CD4-positive, alpha-beta T cell treated with Interferon alpha-2 for 1 hour (primary cell): ENCODE measurements at regions not wholly inside any gene's neighbourhood (a gene's known extent, or its start where the extent isn't known, plus 50 kb on each side); places are given as distances from the start of the nearest gene placed in this dataset.

Experiments used
- DNase-seq, 2 donors: peaks; one replicate each; pipeline ENCODE4 v3.0.0-alpha.2; 2020 to 2022

DNA sequence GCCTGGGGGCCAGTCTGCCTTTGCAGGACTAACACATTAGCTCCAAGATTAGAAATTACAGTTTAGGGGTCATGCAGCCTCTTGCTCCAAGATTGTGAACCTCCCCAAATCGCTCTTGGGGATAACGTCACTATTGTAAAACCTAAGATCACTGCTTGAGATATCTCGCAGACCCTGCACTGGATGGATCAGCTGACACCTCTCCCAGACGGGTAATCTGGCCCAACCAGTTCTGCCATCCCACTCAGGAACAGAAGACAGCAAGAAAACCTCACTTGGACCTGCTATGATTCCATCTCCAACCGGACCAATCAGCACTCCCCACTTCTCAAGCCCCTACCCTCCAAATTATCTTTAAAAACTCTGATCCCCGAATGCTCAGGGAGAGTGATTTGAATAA lies 431.2 kb downstream of the GPM6A start:
- DNase-seq, result no peak

DNA sequence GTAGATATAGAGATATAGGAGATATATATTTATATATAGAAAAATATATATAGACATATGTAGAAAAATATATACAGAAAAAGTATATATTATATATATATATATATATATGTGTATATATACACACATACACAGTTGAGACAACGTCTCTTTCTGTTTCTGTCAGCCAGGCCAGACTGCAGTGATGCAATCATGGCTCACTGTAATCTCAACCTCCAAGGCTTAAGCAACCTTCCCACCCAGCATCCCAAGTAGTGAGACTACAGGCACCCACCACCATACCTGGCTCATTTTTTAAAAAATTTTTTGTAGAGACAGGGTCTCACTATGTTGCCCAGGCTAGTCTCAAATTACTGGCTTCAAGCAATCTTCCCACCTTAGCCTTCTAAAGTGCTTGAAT lies 426.3 kb downstream of the GPM6A start:
- DNase-seq, result no peak

DNA sequence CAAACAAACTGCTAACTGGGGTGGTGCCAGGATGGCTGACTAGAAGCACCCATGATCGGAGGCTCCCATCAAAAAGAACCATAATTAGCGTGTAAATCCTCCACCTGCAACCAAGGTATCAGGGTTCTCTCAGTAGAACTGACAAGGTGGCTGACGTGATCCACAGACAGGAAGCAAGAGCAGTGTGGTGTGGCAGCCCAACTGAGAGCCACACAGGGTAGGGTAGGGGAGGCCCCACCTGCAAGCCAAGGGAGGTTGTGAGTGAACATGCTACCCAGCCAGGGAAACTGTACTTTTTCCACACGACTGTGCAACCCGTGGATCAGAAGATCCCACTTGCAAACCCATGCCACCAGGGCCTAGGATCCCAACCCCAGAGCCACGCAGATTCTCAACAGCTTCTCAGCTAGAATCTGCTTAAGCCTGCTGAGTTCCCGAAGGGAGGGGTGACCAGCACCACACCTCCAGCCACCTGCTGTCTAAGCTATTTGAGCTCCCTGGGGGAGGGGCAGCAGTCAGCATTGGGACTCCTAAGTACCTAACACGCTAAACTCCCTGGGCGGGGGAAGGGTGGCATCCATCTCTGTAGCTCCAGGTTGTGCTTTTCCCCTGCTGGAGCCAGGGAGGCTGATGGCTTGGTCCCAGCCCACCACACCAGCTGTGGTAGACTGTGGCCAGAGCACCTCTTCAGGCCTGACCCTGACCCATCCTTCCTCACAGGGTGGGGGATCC lies 425.1 kb downstream of the GPM6A start:
- no peak for DNase-seq

DNA sequence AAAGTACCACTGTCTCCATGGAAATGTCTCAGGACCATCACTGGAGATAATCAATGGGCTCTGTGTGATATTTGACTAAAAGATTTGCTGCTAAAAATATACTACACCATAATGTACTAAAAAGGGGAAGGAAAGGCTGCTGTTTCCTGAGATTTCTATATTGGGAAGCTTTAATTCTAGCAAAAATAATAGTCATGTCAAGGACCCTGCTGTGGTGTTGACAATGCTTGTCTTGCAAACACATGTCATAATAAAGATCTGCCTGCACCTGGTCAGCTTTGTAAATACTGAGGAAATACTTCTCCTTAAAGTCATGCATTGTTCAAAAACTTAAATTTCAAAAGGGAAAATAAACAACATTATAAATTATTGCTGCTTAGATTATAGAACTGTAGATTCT lies 417.9 kb downstream of the GPM6A start:
- no peak for DNase-seq

DNA sequence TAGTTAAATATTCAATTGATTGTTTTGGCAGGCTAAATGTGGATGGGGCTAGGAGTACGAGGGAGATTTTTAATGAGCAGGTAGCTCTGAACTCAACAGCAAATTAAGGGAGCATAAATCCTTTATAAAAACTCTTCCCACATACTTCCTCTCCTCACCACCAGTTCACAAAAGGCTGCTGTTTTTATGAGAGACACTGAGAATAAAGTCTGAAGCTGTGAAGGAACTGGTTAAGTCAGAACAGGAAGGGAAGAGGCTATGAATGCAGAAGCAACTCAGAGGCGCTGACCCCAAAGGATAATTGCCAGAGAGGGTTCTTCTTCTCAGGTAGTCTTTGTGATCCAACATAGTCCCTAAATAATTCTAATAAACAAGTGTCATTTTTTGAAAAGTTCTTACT lies 406.1 kb downstream of the GPM6A start:
- no peak for DNase-seq

DNA sequence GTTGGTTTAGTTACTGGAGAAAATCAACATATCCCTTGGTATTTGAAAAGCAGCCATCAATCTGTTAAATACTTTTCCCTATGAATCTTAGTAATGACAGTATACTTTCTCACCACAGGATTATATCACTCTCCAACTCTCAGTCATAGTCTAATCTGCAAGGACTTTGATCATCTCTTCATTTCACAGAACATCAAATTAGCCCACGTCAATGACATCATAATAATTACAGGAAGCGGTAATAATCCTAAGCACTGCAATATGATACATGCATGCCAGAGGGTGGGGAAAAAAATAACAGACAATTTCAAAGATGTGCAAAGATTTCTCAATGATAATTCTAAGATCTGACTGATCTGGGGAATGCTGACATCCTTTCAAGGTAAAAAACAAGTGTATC lies 404.1 kb downstream of the GPM6A start:
- DNase-seq, result no peak

DNA sequence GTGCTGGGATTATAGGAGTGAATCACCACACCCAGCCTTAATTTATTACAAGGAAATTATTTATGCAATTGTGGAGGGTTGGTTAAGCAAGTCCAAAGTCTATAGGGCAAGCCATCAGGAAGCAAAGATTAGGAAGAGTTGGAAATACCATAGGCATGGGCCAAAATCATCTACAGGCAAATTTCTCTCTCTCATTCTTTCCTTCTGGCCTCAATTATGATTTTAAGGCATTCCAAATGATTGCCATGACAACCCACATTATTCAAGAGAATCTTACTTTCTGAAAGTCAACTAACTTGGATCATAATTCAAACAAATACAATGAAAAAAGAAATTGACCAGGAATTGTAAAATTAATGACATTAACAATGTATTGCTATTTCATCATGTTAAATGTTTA lies 400.8 kb downstream of the GPM6A start:
- no peak for DNase-seq

DNA sequence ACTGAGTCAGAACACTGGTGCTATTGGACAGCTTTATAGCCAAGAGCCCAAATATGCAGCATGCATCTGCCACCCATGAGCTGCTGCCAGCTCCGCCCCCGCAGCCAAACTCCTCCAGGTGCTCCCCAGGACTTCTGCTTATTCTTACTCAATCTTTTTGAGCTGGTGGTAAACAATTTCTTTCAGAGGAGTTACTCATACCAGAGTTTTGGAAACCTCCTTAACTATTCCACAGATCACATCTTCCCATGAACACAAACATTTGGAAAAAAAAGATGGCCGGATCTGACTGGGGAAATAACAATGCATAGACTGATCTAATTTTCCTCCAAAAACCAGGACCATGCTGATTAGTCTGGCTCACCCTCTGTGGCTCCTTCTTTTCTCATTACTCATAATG lies 399.9 kb downstream of the GPM6A start:
- no peak for DNase-seq

DNA sequence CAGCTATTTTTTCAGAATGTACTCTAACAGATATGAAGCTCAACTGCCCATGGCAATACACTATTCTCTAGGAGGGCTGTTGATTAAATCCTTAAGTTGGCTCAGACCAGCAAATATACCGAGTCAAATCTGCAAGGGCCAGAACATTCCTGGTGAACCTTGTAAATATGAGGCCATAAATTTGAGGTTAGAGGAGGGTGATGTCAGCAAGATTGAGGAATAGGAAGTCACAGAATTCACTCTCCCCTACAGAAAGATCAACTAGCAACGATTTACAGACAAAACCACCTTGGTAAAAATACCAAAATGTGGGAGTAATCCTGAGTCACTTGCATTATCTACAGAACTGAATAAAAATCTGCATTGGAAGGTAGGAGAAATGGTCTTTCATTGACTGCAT lies 399.3 kb downstream of the GPM6A start:
- DNase-seq, result no peak

DNA sequence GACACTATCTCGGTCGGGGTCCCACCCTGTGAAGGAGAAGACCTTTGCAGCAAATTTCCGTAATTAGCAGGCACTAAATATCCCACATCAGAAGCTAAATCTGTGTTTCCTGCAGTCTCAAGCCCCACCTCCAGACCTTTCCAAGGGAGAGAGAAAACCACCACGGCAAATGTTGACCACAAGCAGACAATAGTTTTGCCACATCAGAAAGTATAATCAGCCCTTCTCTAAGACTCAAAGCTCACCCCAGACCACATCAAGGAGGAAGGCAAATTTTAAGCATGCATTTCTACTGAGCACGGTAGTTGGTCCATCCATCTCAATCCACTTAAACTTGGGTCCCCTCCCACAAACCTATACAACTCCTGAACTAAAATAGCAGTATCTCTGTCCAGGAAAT lies 398.5 kb downstream of the GPM6A start:
- DNase-seq, result no peak

DNA sequence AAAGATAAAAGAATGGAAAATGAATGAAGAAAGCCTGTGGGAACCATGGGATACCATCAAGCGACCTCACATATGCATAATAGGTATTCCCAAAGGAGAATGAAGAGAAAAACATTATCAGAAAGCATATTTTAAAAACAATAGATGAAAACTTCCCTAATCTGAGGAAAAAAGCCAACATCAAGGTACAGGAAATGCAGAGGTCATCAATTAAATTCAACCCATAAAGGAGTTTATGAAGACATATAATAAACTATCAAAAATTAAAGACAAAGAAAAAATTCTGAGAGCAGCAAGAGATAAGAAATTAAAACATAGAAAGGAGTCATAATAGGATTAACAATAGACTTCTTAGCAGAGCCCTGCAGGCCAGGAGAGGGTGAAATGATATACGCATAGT lies 397.5 kb downstream of the GPM6A start:
- no peak for DNase-seq

DNA sequence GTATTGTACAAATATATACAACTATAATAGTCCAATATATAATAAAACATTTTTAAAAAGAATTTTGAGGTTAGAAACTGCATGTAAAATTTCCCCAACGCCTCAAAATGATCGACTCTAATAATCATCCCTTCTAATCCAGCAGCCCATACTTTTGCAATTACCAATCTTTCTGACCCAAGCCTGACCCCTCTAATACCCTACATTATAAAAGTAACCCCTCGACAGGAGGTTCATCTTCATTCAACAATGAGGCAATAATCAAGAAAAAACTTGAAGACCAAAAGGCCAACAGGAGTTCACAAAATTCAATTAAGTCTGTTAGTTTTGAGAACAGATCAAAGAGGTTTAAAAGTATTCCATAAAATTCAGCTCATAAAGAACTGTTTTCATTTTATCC lies 393.5 kb downstream of the GPM6A start:
- no peak for DNase-seq

DNA sequence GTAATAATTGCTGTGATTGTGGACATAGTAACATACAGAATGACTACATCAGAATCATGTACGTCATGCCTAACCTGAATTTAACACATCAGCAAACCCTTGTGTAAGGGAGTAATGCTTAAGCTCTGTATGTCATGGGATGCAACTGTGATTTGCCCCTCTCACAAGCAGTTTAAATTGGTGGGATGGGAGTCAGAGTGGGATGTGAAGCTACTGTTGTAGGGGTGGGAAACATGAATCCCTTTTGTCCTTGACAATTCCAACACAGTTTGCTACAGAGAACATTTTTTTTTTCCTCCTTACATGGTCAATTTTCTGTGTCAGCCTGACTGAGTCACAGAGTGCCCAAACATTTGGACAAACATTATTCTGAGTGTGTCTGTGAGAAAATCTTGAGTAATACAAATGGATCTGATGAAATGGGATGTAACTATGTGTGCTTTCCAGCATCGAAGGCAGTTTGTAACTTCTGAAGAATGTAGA lies 392.8 kb downstream of the GPM6A start:
- no peak for DNase-seq

DNA sequence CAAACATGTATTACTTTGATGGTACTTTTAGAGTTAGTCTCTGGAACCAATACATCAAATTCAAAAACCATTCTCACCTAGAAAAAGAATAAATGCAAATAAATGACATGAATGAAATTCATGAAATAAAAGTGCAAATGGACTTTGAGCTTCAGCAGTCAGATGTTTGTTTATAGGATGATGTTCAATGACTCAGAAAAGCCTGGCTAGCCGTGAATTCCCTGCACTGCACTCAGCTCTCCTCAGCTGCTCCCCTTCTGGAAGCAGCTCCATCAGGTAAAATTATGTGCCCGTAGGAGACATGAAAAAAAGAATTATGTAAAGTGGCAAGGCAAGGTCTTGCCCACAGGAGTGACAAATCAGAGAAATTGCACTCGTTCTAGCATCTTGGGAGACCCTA lies 390.6 kb downstream of the GPM6A start:
- no peak for DNase-seq

DNA sequence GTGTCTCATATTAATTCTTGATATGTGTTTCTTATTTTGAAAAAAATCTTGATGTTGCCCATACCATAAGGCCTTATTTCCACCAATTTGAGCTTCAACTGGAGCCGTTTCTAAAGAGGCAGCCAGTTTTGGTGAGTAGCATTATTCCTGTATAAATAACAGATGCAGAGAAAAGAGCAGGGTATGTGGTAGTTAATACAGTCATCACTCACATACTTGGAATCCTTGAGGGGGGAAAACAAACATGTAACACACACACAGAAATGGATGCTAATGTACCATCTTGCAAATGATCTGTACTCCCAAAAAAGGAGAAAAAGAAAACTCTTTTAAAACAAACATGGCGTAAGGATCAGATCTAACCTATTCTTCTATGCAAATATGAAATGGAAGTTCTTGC lies 389.7 kb downstream of the GPM6A start:
- no peak for DNase-seq

DNA sequence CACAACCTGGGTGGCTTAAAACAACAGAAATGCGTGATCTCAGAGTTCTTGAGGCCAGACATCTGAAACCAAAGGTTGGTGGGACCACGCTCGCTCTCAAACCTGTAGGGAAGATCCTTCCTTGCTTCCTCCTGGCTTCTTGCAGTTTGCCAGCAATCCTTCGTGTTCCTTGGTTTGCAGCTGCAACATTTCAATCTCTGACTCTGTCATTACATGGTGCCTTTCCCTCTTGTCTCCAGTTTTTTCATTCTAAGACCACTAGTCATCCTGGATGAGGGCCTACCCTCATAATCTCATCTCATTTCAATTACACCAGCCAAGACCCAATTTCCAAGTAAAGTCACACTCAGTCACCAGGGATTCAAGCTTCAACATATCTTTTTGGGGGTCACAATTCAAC lies 388.0 kb downstream of the GPM6A start:
- DNase-seq, result no peak

DNA sequence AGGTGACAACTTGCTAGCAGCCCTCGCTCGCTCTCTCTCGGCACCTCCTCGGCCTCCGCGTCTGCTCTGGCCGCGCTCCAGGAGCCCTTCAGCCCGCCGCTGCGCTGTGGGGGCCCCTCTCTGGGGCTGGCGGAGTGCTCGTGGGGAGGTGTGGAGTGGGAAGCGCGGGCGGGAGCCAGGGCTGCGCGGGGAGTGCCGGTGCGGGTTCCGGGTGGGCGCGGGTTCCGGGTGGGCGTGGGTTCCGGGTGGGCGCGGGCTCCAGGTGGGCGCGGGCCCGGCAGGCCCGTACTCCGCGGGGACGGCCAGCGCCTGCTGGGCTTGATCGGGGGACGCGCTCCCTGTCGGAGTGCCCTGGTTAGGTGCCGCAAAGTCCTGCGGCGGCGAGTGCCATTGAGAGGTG lies 384.3 kb downstream of the GPM6A start:
- no peak for DNase-seq

DNA sequence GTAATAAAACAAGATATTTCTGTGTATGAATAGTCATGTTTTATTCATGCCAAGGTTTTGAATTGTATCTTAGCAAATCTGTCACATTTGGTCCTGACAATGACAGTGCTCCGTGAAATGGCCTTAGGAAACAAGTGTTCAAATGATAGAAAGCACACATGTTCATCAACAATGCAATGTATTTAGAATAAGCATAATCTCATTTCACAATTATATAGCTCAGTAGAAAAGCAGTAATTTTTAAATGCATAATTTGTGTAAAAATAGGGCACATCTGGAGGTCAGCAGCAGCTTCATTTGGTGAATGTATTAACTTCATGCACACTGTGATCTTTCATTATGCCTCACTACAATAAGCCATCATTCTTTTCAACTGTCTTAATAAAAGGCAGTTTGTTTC lies 380.4 kb downstream of the GPM6A start:
- DNase-seq, result no peak

DNA sequence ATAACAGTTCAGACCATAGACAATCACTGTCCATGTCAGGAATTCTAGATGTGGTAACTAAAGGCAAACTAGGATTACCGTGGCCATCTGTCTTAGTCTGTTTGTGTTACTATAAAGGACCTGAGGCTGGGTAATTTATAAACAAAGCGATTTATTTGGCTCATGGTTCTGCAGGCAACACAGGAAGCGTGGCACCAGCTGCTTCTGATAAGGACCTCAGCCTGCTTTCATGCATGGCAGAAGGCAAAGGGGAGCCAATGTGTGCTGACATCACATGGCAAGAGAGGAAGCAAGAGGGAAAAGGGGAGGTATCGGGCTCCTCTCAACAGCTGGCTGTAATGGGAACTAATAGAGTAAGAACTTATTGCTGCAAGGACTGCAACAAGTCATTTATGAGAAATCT lies 376.7 kb downstream of the GPM6A start:
- DNase-seq, result peak in 1 of 2 donors; percentile 1

DNA sequence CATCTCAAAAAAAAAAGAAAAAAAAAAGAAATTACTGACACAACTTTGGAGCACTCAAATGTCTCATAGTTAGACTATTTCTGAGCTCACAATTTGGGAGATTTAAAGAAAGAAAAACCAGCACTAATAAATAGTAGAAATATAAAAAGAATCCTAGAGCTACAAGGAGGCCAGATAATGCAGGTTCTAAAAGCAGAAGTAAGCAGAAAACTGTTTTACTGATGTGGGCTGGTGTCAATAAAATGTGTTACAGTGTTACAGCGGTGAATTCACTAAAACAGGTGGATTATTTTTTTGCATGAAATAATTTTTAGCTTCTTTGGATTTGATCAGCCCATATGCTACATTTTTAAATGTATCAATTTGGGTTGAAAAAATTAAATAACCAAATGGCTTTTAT lies 375.9 kb downstream of the GPM6A start:
- DNase-seq, result no peak

DNA sequence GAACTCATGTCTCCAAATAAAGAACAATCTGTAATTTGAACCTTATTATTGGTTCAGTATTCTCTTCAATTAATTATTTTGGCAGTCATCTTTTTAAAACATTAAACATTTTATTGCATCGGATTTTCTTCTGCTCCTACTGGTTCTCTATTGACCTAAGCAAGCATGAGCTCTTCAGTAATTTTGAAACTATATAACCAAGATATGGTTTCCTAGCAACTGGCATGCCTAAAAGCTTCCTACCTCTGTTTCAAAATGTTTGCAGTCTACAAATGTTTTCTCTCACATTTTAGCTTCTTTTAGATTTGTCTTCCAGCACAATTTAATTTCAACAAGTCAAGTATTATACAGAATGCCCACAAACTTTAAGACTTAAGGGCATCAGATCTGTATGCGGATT lies 371.3 kb downstream of the GPM6A start:
- DNase-seq, result no peak

DNA sequence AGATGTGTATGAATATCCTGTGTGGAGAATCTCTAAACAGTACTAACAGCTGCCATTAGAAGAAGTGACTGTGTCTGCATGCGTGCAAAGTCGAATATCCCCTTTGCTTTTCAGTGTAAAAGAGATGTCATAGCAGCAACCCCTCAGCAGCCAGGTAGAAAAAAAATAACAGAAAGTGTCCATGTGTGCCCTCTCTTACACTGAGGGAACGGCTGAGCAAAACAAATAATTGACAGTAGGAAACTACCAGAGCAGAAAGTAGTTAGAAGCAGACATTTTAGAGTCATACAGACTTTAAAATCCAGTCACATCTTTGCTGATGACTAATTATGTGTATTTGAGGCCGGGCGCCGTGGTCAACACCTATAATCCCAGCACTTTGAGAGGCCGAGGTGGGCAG lies 370.8 kb downstream of the GPM6A start:
- DNase-seq, result no peak

DNA sequence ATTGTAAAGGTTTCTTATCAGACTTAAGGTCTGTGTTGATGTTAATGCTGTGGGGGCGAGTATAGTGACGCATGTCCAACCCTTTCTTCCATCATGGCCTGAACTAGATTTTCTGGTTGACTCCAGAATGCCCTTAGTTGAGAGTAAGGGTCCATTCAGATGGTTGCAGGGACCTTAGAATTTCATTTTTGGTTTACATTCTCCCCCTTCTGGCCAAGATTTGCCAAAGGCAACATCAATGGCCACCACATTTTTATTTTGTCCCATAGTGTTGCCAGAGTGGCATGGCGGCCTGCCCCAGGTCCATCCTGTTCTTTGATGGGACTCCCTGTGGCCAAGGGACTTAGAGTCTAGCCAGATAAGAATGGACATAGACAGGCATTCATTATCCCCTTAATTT lies 368.5 kb downstream of the GPM6A start:
- no peak for DNase-seq

DNA sequence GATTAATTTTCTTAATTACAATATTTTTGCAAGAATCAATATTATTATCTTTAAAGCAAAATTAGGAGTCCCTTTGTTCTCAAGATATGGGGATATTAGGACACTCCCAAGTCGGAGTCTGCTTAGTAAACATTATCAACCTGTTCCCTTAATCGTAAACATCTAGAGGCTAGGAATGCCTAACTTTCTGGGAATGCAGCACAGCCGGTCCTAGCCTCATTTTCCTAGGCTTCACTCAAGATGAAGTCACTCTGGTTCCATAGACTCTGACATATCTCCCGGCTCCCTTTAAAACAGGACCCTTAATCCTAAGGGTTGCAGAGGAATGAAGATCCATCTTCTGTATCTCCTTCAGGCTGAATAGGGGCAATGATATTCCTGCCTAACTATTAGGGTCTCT lies 367.6 kb downstream of the GPM6A start:
- no peak for DNase-seq

DNA sequence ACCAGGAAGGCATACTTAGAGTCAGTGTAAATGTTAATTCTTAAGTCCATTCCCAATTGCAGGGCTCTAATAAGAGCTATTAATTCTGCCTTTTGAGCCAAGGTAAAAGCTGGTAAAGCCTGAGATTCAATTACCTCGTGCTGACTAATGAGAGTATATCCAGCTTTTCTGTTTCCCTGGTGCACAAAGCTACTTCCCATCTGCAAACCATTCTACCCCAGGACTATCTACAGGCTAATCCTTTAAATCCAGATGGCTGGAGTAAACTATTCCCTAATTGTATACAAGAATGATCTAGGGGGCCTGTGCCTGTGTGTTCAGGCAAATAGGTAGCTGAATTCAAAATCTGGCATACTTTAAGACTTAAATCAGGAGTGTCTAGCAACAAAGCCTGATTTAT lies 365.0 kb downstream of the GPM6A start:
- no peak for DNase-seq

DNA sequence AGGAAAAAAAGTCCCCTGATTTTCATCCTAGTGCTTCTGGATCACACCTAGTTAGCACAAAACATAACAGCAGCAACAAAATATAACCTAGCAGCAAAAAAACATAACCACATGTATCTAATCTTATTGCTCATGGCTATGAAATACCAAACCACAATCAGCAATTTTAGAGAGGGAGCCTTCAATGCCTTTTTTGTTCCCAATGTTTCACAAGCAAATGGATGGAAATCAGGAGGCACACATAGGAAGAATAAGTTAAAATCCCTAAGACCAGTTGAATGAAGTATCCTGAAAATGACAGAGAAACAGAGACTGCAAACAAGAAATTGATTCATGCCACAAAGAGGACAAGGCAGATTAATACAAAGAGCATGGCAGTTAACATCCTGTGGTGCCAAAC lies 361.6 kb downstream of the GPM6A start:
- DNase-seq, result no peak
